Liver (tissue), 3 donors: ENCODE measurements at regions not wholly inside any gene's neighbourhood (a gene's known extent, or its start where the extent isn't known, plus 50 kb on each side); places are given as distances from the start of the nearest gene placed in this dataset.

ENCODE experiments used
- EGR1 ChIP-seq, 2 donors: IDR thresholded peaks; 2 replicates each; pipeline ENCODE4 v1.6.1; 2016 to 2018; ENCODE audit warnings: antibody characterized with exemption in 2 of 2, low read depth in 2 of 2
- RXRA ChIP-seq, 2 donors: IDR thresholded peaks; 2 replicates each; pipeline ENCODE4 v1.6.1; 2017 to 2018; ENCODE audit warnings: antibody characterized with exemption in 2 of 2, mild to moderate bottlenecking in 1 of 2
- TAF1 ChIP-seq: conservative IDR thresholded peaks from 2 replicates; pipeline ENCODE4 v1.6.1; 2016; ENCODE audit warnings: antibody characterized with exemption, mild to moderate bottlenecking
- TF ChIP-seq, protein P1 (sequence below): fragments of 150-350 bp; IDR thresholded peaks from 2 replicates; pipeline ENCODE4 v1.5.1; 2017; ENCODE audit warnings: improper control_type of control experiment, low read depth, low read length; ENCODE audit not compliant: missing input control
- TF ChIP-seq, protein P2 (sequence below): IDR thresholded peaks from 2 replicates; pipeline ENCODE4 v1.6.1; 2016; ENCODE audit warnings: antibody characterized with exemption, mild to moderate bottlenecking
- donor health status: healthy.
- donor health status: healthy.

DNA sequence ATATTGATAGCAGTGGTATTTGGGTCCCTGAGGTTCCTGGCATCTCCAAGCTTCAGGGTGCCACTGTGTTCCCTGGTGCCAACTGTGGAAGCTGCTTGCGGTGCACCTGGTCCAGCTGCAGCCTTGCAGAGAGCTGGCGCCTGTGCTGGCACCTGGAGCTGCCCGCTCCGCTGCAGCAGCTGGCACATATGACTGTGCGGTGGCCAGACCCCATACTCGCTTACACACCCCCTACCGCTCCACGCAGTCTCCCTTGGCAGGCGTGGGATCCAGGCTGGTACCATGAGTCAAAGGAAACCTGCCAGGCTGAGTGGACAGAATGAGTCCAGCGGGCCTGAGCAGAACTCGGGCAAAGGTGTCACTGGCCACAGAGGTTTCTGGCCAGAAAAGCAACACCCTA is 89.9 kb upstream of the JAZF1 start:
- TF ChIP-seq RXRA (IDR thresholded peaks at IDR 0.05) (no peak), TAF1 (no peak), EGR1 (IDR thresholded peaks at IDR 0.05; ENCODE audit: low read depth in 2 of 2) (no peak)
- TF ChIP-seq, protein P1, sequence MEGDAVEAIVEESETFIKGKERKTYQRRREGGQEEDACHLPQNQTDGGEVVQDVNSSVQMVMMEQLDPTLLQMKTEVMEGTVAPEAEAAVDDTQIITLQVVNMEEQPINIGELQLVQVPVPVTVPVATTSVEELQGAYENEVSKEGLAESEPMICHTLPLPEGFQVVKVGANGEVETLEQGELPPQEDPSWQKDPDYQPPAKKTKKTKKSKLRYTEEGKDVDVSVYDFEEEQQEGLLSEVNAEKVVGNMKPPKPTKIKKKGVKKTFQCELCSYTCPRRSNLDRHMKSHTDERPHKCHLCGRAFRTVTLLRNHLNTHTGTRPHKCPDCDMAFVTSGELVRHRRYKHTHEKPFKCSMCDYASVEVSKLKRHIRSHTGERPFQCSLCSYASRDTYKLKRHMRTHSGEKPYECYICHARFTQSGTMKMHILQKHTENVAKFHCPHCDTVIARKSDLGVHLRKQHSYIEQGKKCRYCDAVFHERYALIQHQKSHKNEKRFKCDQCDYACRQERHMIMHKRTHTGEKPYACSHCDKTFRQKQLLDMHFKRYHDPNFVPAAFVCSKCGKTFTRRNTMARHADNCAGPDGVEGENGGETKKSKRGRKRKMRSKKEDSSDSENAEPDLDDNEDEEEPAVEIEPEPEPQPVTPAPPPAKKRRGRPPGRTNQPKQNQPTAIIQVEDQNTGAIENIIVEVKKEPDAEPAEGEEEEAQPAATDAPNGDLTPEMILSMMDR = no peak
- TF ChIP-seq, protein P2, sequence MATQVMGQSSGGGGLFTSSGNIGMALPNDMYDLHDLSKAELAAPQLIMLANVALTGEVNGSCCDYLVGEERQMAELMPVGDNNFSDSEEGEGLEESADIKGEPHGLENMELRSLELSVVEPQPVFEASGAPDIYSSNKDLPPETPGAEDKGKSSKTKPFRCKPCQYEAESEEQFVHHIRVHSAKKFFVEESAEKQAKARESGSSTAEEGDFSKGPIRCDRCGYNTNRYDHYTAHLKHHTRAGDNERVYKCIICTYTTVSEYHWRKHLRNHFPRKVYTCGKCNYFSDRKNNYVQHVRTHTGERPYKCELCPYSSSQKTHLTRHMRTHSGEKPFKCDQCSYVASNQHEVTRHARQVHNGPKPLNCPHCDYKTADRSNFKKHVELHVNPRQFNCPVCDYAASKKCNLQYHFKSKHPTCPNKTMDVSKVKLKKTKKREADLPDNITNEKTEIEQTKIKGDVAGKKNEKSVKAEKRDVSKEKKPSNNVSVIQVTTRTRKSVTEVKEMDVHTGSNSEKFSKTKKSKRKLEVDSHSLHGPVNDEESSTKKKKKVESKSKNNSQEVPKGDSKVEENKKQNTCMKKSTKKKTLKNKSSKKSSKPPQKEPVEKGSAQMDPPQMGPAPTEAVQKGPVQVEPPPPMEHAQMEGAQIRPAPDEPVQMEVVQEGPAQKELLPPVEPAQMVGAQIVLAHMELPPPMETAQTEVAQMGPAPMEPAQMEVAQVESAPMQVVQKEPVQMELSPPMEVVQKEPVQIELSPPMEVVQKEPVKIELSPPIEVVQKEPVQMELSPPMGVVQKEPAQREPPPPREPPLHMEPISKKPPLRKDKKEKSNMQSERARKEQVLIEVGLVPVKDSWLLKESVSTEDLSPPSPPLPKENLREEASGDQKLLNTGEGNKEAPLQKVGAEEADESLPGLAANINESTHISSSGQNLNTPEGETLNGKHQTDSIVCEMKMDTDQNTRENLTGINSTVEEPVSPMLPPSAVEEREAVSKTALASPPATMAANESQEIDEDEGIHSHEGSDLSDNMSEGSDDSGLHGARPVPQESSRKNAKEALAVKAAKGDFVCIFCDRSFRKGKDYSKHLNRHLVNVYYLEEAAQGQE = no peak
